ENCODE measurements at regions not wholly inside any gene's neighbourhood (a gene's known extent, or its start where the extent isn't known, plus 50 kb on each side); places are given as distances from the start of the nearest gene placed in this dataset.
"Not testable (repeated sequence)": the region's sequence is repeated elsewhere in the genome, so short reads cannot be mapped to it uniquely, and the experiment has no call there.

DNA sequence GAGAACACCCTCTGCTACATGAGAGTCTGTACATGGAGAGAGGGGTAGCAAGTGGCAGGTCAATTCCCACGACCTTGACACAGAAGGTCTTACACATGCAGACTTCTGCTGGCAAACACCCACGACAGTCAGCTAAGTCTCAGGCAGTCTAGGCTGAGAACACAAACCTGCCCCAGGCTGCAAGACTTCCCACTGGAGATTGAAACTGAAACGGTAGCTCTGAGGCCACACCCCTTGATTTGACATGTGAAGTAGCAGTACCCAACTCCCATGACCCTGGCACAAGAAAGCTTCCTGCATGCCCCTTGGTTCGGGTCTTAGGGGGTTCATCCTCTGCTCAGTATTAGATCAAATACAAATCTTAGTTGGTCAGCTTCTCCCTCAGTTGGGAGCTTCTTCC, 420.8 kb upstream of the NDN start:
- TF ChIP-seq, protein P1, sequence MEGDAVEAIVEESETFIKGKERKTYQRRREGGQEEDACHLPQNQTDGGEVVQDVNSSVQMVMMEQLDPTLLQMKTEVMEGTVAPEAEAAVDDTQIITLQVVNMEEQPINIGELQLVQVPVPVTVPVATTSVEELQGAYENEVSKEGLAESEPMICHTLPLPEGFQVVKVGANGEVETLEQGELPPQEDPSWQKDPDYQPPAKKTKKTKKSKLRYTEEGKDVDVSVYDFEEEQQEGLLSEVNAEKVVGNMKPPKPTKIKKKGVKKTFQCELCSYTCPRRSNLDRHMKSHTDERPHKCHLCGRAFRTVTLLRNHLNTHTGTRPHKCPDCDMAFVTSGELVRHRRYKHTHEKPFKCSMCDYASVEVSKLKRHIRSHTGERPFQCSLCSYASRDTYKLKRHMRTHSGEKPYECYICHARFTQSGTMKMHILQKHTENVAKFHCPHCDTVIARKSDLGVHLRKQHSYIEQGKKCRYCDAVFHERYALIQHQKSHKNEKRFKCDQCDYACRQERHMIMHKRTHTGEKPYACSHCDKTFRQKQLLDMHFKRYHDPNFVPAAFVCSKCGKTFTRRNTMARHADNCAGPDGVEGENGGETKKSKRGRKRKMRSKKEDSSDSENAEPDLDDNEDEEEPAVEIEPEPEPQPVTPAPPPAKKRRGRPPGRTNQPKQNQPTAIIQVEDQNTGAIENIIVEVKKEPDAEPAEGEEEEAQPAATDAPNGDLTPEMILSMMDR (IDR thresholded peaks at IDR 0.05): not testable (repeated sequence)
- TF ChIP-seq, protein P2, sequence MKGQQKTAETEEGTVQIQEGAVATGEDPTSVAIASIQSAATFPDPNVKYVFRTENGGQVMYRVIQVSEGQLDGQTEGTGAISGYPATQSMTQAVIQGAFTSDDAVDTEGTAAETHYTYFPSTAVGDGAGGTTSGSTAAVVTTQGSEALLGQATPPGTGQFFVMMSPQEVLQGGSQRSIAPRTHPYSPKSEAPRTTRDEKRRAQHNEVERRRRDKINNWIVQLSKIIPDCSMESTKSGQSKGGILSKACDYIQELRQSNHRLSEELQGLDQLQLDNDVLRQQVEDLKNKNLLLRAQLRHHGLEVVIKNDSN (CRISPR knock-in tag; IDR thresholded peaks at IDR 0.05): not testable (repeated sequence)
- TF ChIP-seq TEAD4 (CRISPR knock-in tag; IDR thresholded peaks at IDR 0.05); TP53 (CRISPR knock-in tag; IDR thresholded peaks at IDR 0.05); ZNF121 (CRISPR knock-in tag; IDR thresholded peaks at IDR 0.05); NR3C1 (CRISPR knock-in tag; conservative IDR thresholded peaks at IDR 0.05; ENCODE audit: low read depth); ESRRA (CRISPR knock-in tag; IDR thresholded peaks at IDR 0.05; ENCODE audit: borderline replicate concordance); NR2C2 (CRISPR knock-in tag; IDR thresholded peaks at IDR 0.05); CBFB (CRISPR knock-in tag; IDR thresholded peaks at IDR 0.05; ENCODE audit: low read depth); RORB (CRISPR knock-in tag; IDR thresholded peaks at IDR 0.05); ETV6 (CRISPR knock-in tag; IDR thresholded peaks at IDR 0.05): not testable (repeated sequence)
- TF ChIP-seq, protein P3, sequence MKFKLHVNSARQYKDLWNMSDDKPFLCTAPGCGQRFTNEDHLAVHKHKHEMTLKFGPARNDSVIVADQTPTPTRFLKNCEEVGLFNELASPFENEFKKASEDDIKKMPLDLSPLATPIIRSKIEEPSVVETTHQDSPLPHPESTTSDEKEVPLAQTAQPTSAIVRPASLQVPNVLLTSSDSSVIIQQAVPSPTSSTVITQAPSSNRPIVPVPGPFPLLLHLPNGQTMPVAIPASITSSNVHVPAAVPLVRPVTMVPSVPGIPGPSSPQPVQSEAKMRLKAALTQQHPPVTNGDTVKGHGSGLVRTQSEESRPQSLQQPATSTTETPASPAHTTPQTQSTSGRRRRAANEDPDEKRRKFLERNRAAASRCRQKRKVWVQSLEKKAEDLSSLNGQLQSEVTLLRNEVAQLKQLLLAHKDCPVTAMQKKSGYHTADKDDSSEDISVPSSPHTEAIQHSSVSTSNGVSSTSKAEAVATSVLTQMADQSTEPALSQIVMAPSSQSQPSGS (CRISPR knock-in tag; IDR thresholded peaks at IDR 0.05; ENCODE audit: borderline replicate concordance, low read depth): not testable (repeated sequence)
- TF ChIP-seq, protein P4, sequence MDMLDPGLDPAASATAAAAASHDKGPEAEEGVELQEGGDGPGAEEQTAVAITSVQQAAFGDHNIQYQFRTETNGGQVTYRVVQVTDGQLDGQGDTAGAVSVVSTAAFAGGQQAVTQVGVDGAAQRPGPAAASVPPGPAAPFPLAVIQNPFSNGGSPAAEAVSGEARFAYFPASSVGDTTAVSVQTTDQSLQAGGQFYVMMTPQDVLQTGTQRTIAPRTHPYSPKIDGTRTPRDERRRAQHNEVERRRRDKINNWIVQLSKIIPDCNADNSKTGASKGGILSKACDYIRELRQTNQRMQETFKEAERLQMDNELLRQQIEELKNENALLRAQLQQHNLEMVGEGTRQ (CRISPR knock-in tag; IDR thresholded peaks at IDR 0.05): not testable (repeated sequence)
